ENCODE measurements at regions not wholly inside any gene's neighbourhood (a gene's known extent, or its start where the extent isn't known, plus 50 kb on each side); places are given as distances from the start of the nearest gene placed in this dataset.
"Not testable (repeated sequence)": the region's sequence is repeated elsewhere in the genome, so short reads cannot be mapped to it uniquely, and the experiment has no call there.

GRCh38 chr6:166796610-166797009 is 159.7 kb downstream of the RNASET2 start:
- FAIRE-seq (no peak), DNase-seq (no peak)
- Histone ChIP-seq H3K27me3 (ENCODE audit: control insufficient read depth, insufficient read depth, low read length) (no peaks in the 10 kb centered on the region), H3K4me3 (ENCODE audit: low read length in 3 of 3) (no peak overlapping the region), H3K4me1 (ENCODE audit: control insufficient read depth in 2 of 3, insufficient read depth in 2 of 3, low read depth in 1 of 3, low read length in 3 of 3) (no peaks in the 10 kb centered on the region), H3K9me3 (ENCODE audit: control insufficient read depth in 2 of 3, insufficient read depth in 1 of 3, low read length in 3 of 3) (no peaks in the 10 kb centered on the region), H3K9ac (ENCODE audit: low read length in 3 of 3) (no peak overlapping the region), H3K36me3 (ENCODE audit: control insufficient read depth in 2 of 3, insufficient read depth in 3 of 3, low read length in 3 of 3) (no peaks in the 10 kb centered on the region), H3K27ac (ENCODE audit: low read depth in 2 of 2, low read length in 2 of 2) (no peak overlapping the region)
- no peak for TF ChIP-seq CTCF (IDR thresholded peaks at IDR 0.05; ENCODE audit: borderline replicate concordance, extremely low read depth, insufficient read depth)
- intact Hi-C loops (cut with DNase I): no loop called here

GRCh38 chr6:166795879-166796278 is 160.5 kb downstream of the RNASET2 start:
- H3K9me3 ChIP-seq (ENCODE audit: control insufficient read depth in 2 of 3, insufficient read depth in 1 of 3, low read length in 3 of 3): no peaks in the 10 kb centered on the region
- DNase-seq: no peak
- FAIRE-seq: no peak
- no peak for TF ChIP-seq CTCF (IDR thresholded peaks at IDR 0.05; ENCODE audit: borderline replicate concordance, extremely low read depth, insufficient read depth)
- no peak overlapping the region for H3K9ac ChIP-seq (ENCODE audit: low read length in 3 of 3)
- H3K36me3 ChIP-seq (ENCODE audit: control insufficient read depth in 2 of 3, insufficient read depth in 3 of 3, low read length in 3 of 3): no peaks in the 10 kb centered on the region
- no peak overlapping the region for H3K27ac ChIP-seq (ENCODE audit: low read depth in 2 of 2, low read length in 2 of 2)
- no peaks in the 10 kb centered on the region for H3K27me3 ChIP-seq (ENCODE audit: control insufficient read depth, insufficient read depth, low read length)
- no peaks in the 10 kb centered on the region for H3K4me1 ChIP-seq (ENCODE audit: control insufficient read depth in 2 of 3, insufficient read depth in 2 of 3, low read depth in 1 of 3, low read length in 3 of 3)
- intact Hi-C loops (cut with DNase I): no loop called here
- H3K4me3 ChIP-seq (ENCODE audit: low read length in 3 of 3): no peak overlapping the region

- H3K4me3 ChIP-seq (ENCODE audit: low read length in 3 of 3); H3K27ac ChIP-seq (ENCODE audit: low read depth in 2 of 2, low read length in 2 of 2); DNase-seq; H3K36me3 ChIP-seq (ENCODE audit: control insufficient read depth in 2 of 3, insufficient read depth in 3 of 3, low read length in 3 of 3); H3K9ac ChIP-seq (ENCODE audit: low read length in 3 of 3); H3K27me3 ChIP-seq (ENCODE audit: control insufficient read depth, insufficient read depth, low read length); H3K9me3 ChIP-seq (ENCODE audit: control insufficient read depth in 2 of 3, insufficient read depth in 1 of 3, low read length in 3 of 3); FAIRE-seq; intact Hi-C loops (cut with DNase I); H3K4me1 ChIP-seq (ENCODE audit: control insufficient read depth in 2 of 3, insufficient read depth in 2 of 3, low read depth in 1 of 3, low read length in 3 of 3): not testable (repeated sequence)
These were observed 163.8 kb upstream of the RPS6KA2 start for GRCh38 chr6:166790808-166791207.

GRCh38 chr6:166788846-166789529 is 161.9 kb upstream of the RPS6KA2 start:
- H3K27me3 ChIP-seq (ENCODE audit: control insufficient read depth, insufficient read depth, low read length); intact Hi-C loops (cut with DNase I); H3K27ac ChIP-seq (ENCODE audit: low read depth in 2 of 2, low read length in 2 of 2); DNase-seq; H3K9ac ChIP-seq (ENCODE audit: low read length in 3 of 3); H3K4me1 ChIP-seq (ENCODE audit: control insufficient read depth in 2 of 3, insufficient read depth in 2 of 3, low read depth in 1 of 3, low read length in 3 of 3); FAIRE-seq; H3K4me3 ChIP-seq (ENCODE audit: low read length in 3 of 3); H3K36me3 ChIP-seq (ENCODE audit: control insufficient read depth in 2 of 3, insufficient read depth in 3 of 3, low read length in 3 of 3); H3K9me3 ChIP-seq (ENCODE audit: control insufficient read depth in 2 of 3, insufficient read depth in 1 of 3, low read length in 3 of 3): not testable (repeated sequence)

All from kidney (tissue), 13 donors.